ENCODE measurements at regions not wholly inside any gene's neighbourhood (a gene's known extent, or its start where the extent isn't known, plus 50 kb on each side); places are given as distances from the start of the nearest gene placed in this dataset.

DNA sequence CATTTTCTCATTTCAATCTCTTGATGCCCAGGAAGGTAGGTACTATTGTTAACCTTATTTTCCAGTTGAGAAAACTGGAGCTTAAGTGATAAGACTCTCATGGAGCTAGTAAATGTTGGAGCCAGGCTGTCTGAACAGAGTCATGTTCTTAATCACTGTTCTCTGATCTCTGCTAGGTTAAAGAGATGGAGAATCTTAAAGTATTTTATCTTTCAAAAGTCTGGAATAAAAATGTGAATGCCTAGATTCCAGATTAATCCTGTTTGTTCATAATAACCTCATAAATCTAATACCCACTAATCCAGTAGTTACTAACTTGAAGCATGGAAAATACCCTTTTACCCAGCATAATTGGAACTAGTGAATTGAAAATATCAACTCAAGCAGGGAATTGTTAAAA, 341.0 kb upstream of the RGS6 start:
- H3K4me3 ChIP-seq (replicated peaks in 1 of 3; ENCODE audit: insufficient read depth in 1 of 3, low read depth in 1 of 3, low read length in 3 of 3), result no peak overlapping the region
- dilution Hi-C loops (cut with MboI; ENCODE audit: extremely low pct_ligation_motif_present, low sequenced_read_pairs), result no loop called here
- FAIRE-seq (no peak), DNase-seq (ENCODE audit: low read depth, low spot score) (no peak)
- BruUV-seq (replicated peaks), result no TSS peak
- no peak overlapping the region for H3K27ac ChIP-seq (ENCODE audit: insufficient read depth, low read depth, low read length)
- ChIA-PET CTCF (interaction anchor here (1.4 to 1.8 kb wide), 5 partner anchors 9 to 425 kb away, joined by 3 to 4 read pairs (median 4); no protein-coding TSS in a partner anchor), POLR2A (no interaction called here)
- H4K20me1 ChIP-seq (replicated peaks; ENCODE audit: control insufficient read depth, extremely low read depth, insufficient read depth, low read length), result no peaks in the 10 kb centered on the region
- H3K9ac ChIP-seq (replicated peaks; ENCODE audit: extremely low read depth, insufficient read depth, low read length), result no peak overlapping the region
- no peaks in the 10 kb centered on the region for H3K9me1 ChIP-seq (replicated peaks; ENCODE audit: control insufficient read depth, extremely low read depth, insufficient read depth, low read length)
- H2AFZ ChIP-seq (ENCODE audit: low read depth, low read length), result no peak overlapping the region
- H3K4me2 ChIP-seq (ENCODE audit: insufficient read depth, low read length), result no peak overlapping the region
- no peaks in the 10 kb centered on the region for H3K79me2 ChIP-seq (ENCODE audit: control insufficient read depth, insufficient read depth, low read length)
- no peaks in the 10 kb centered on the region for H3K27me3 ChIP-seq (ENCODE audit: control insufficient read depth in 2 of 2, insufficient read depth in 2 of 2, low read length in 2 of 2)
- H3K36me3 ChIP-seq (ENCODE audit: control insufficient read depth in 2 of 2, extremely low read depth in 1 of 2, insufficient read depth in 2 of 2, low read length in 2 of 2), result no peaks in the 10 kb centered on the region
- H3K9me3 ChIP-seq (replicated peaks; ENCODE audit: control insufficient read depth, insufficient read depth, low read length), result no peaks in the 10 kb centered on the region
- TF ChIP-seq, protein P1, sequence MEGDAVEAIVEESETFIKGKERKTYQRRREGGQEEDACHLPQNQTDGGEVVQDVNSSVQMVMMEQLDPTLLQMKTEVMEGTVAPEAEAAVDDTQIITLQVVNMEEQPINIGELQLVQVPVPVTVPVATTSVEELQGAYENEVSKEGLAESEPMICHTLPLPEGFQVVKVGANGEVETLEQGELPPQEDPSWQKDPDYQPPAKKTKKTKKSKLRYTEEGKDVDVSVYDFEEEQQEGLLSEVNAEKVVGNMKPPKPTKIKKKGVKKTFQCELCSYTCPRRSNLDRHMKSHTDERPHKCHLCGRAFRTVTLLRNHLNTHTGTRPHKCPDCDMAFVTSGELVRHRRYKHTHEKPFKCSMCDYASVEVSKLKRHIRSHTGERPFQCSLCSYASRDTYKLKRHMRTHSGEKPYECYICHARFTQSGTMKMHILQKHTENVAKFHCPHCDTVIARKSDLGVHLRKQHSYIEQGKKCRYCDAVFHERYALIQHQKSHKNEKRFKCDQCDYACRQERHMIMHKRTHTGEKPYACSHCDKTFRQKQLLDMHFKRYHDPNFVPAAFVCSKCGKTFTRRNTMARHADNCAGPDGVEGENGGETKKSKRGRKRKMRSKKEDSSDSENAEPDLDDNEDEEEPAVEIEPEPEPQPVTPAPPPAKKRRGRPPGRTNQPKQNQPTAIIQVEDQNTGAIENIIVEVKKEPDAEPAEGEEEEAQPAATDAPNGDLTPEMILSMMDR (IDR thresholded peaks at IDR 0.05; ENCODE audit: extremely low read depth in 1 of 2, insufficient read depth in 1 of 2, low read depth in 1 of 2, low read length in 2 of 2), result no peak
- TF ChIP-seq POLR2A (IDR thresholded peaks at IDR 0.05; ENCODE audit: low read depth, low read length), result no peak
- TF ChIP-seq EZH2 (IDR thresholded peaks at IDR 0.05; ENCODE audit: borderline replicate concordance, low read depth, low read length, severe bottlenecking), result no peak
- TF ChIP-seq MYC (IDR thresholded peaks at IDR 0.05; ENCODE audit: low read depth, low read length), result no peak
- TF ChIP-seq, protein P2, sequence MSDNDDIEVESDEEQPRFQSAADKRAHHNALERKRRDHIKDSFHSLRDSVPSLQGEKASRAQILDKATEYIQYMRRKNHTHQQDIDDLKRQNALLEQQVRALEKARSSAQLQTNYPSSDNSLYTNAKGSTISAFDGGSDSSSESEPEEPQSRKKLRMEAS (IDR thresholded peaks at IDR 0.05; ENCODE audit: insufficient read depth, insufficient read length), result no peak
- no peak for TF ChIP-seq POLR2AphosphoS5 (IDR thresholded peaks at IDR 0.05; ENCODE audit: insufficient read depth, low read depth, low read length)
- TF ChIP-seq FOS (IDR thresholded peaks at IDR 0.05; ENCODE audit: borderline replicate concordance, insufficient read depth, low read length), result no peak
- TF ChIP-seq GATA2 (IDR thresholded peaks at IDR 0.05; ENCODE audit: insufficient read depth, insufficient read length, low read depth, low read length), result no peak
- no peak for TF ChIP-seq JUN (IDR thresholded peaks at IDR 0.05; ENCODE audit: borderline replicate concordance, insufficient read depth, insufficient read length, low read depth)
- intact Hi-C loops (cut with micrococcal nuclease), result no loop called here
- peaks cover 4% of the 10 kb centered on the region for H3K4me1 ChIP-seq (ENCODE audit: control insufficient read depth, extremely low read depth, insufficient read depth, low read length)
